CD14-positive monocyte (primary cell): ENCODE measurements at regions not wholly inside any gene's neighbourhood (a gene's known extent, or its start where the extent isn't known, plus 50 kb on each side); places are given as distances from the start of the nearest gene placed in this dataset.

Source experiments
- DNase-seq, 3 donors: peaks; one replicate each; pipeline ENCODE4 v3.0.0-alpha.2; 2011 to 2022
- H2AFZ ChIP-seq: 2 replicates; pipeline ENCODE4 v1.6.0; 2012; ENCODE audit warnings: mild to moderate bottlenecking, low read depth, low read length, inconsistent platforms; ENCODE audit not compliant: insufficient read depth, poor library complexity, severe bottlenecking
- H3K27ac ChIP-seq, 2 donors: 1 replicate in 1 of 2; 2 replicates in 1 of 2; pipeline ENCODE4 v1.5.1; 2012 to 2013; ENCODE audit warnings: low read length in 2 of 2, control low read depth in 1 of 2, inconsistent platforms in 1 of 2, low read depth in 1 of 2, mild to moderate bottlenecking in 1 of 2
- H3K27me3 ChIP-seq, 2 donors: one replicate each; pipeline versions ENCODE4 v1.6.0 to v1.6.1; 2011 to 2013; ENCODE audit warnings: low read length in 2 of 2; ENCODE audit not compliant: control insufficient read depth in 2 of 2, insufficient read depth in 2 of 2
- H3K36me3 ChIP-seq, 2 donors: replicated peaks in 1 of 2; 1 replicate in 1 of 2; 2 replicates in 1 of 2; pipeline versions ENCODE4 v1.5.1 to v1.6.1; 2012 to 2013; ENCODE audit warnings: low read length in 2 of 2, control low read depth in 1 of 2, inconsistent platforms in 1 of 2, mild to moderate bottlenecking in 1 of 2; ENCODE audit not compliant: insufficient read depth in 2 of 2, control insufficient read depth in 1 of 2
- H3K4me1 ChIP-seq, 2 donors: 1 replicate in 1 of 2; 2 replicates in 1 of 2; pipeline versions ENCODE4 v1.5.1 to v1.6.1; 2012 to 2013; ENCODE audit warnings: low read length in 2 of 2, control low read depth in 1 of 2, inconsistent platforms in 1 of 2, mild to moderate bottlenecking in 1 of 2, moderate library complexity in 1 of 2; ENCODE audit not compliant: insufficient read depth in 2 of 2, control insufficient read depth in 1 of 2
- H3K4me2 ChIP-seq: replicated peaks from 2 replicates; pipeline ENCODE3; 2012; ENCODE audit warnings: low read length, moderate library complexity, mild to moderate bottlenecking; ENCODE audit not compliant: poor library complexity, severe bottlenecking; ENCODE audit errors: extremely low read depth
- H3K4me3 ChIP-seq, 3 experiments: fragments of 200-600 bp in 1 of 3; sonication (generic) in 1 of 3; replicated peaks in 1 of 3; 1 replicate in 2 of 3; 2 replicates in 1 of 3; pipeline ENCODE4 v1.5.1; 2011 to 2013; ENCODE audit warnings: low read length in 3 of 3, mild to moderate bottlenecking in 3 of 3, control low read depth in 2 of 3, low read depth in 2 of 3, inconsistent platforms in 1 of 3, moderate library complexity in 1 of 3
- H3K79me2 ChIP-seq: 2 replicates; pipeline ENCODE4 v1.6.0; 2012; ENCODE audit warnings: mild to moderate bottlenecking, control low read depth, inconsistent platforms, low read length, moderate library complexity; ENCODE audit not compliant: insufficient read depth
- H3K9ac ChIP-seq: 2 replicates; pipeline ENCODE4 v1.6.0; 2017; ENCODE audit warnings: low read length, mild to moderate bottlenecking; ENCODE audit not compliant: insufficient read depth, poor library complexity, severe bottlenecking
- H3K9me3 ChIP-seq, 2 donors: replicated peaks in 1 of 2; 1 replicate in 1 of 2; 2 replicates in 1 of 2; pipeline versions ENCODE4 v1.5.1 to v1.6.1; 2012 to 2013; ENCODE audit warnings: low read length in 2 of 2, control low read depth in 1 of 2; ENCODE audit not compliant: control insufficient read depth in 1 of 2, insufficient read depth in 1 of 2
- H4K20me1 ChIP-seq: 2 replicates; pipeline ENCODE4 v1.6.0; 2012; ENCODE audit warnings: mild to moderate bottlenecking, low read length, control low read depth, moderate library complexity; ENCODE audit not compliant: insufficient read depth
- H3K27ac Mint-ChIP-seq, 7 donors: one replicate each; pipeline ENCODE4 v1.8.0; 2020; ENCODE audit warnings: mild to moderate bottlenecking in 7 of 7, mixed read lengths in 7 of 7, moderate library complexity in 6 of 7, inconsistent platforms in 2 of 7
- H3K27me3 Mint-ChIP-seq, 3 donors: one replicate each; pipeline ENCODE4 v1.8.0; 2021 to 2022; ENCODE audit warnings: low read depth in 3 of 3, mild to moderate bottlenecking in 3 of 3, mixed read lengths in 3 of 3, moderate library complexity in 3 of 3, inconsistent platforms in 1 of 3
- H3K36me3 Mint-ChIP-seq, 2 donors: one replicate each; pipeline ENCODE4 v1.8.0; 2020; ENCODE audit warnings: mixed read lengths in 2 of 2, inconsistent platforms in 1 of 2, mild to moderate bottlenecking in 1 of 2
- H3K4me1 Mint-ChIP-seq: one replicate; pipeline ENCODE4 v1.8.0; 2020; ENCODE audit warnings: mild to moderate bottlenecking, mixed read lengths
- H3K4me3 Mint-ChIP-seq, 2 donors: one replicate each; pipeline ENCODE4 v1.8.0; 2020; ENCODE audit warnings: mild to moderate bottlenecking in 2 of 2, mixed read lengths in 2 of 2, moderate library complexity in 1 of 2
- H3K9me3 Mint-ChIP-seq, 7 donors: one replicate each; pipeline ENCODE4 v1.8.0; 2020 to 2022; ENCODE audit warnings: mixed read lengths in 7 of 7, mild to moderate bottlenecking in 6 of 7, moderate library complexity in 6 of 7, inconsistent platforms in 2 of 7
- WGBS: methylation state at CpG from one replicate; pipeline ENCODE4 v1.1.5; 2013; ENCODE audit warnings: missing lambda C conversion rate; ENCODE audit not compliant: insufficient coverage; 5-methylcytosine and 5-hydroxymethylcytosine counted together
- intact Hi-C, 2 donors: fragments of 100-400 bp; cut with micrococcal nuclease; formaldehyde crosslinking; loops; one replicate each; pipeline versions ENCODE4 v1.15.0 to v1.15.1; 2023
- TF ChIP-seq, protein P1 (sequence below): fragments of 200-600 bp; IDR thresholded peaks from one replicate; pipeline ENCODE4 v1.8.0; 2022; ENCODE audit warnings: antibody characterized with exemption, mild to moderate bottlenecking

DNA sequence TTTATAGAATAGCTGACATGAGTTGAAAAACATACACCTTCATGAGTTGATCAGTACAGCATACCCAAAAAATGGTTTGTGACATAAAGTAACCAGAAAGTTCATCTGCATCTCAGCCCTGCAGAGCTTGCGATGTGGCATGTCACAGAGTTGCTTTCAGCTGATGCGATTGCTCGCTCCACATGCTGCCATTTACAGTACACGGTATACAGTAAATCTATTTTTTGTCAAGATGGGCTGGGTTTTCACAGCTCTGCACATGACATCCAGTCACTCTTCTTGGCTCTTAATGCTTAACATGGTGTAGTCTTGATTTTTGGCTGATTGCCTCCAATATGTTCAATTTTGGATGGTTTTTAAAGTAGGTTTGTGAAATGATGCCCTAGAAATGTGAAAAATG is 811.9 kb downstream of the SATB2 start:
- Mint-ChIP-seq H3K27ac (no peak overlapping the region), H3K4me3 (no peak overlapping the region), H3K9me3 (peaks cover 0 to 2% (median 0%) of the 10 kb centered on the region in 7 donors), H3K27me3 (no peaks in the 10 kb centered on the region), H3K36me3 (no peaks in the 10 kb centered on the region), H3K4me1 (no peaks in the 10 kb centered on the region)
- no peak overlapping the region for H3K9ac ChIP-seq
- no peaks in the 10 kb centered on the region for H4K20me1 ChIP-seq
- TF ChIP-seq, protein P1, sequence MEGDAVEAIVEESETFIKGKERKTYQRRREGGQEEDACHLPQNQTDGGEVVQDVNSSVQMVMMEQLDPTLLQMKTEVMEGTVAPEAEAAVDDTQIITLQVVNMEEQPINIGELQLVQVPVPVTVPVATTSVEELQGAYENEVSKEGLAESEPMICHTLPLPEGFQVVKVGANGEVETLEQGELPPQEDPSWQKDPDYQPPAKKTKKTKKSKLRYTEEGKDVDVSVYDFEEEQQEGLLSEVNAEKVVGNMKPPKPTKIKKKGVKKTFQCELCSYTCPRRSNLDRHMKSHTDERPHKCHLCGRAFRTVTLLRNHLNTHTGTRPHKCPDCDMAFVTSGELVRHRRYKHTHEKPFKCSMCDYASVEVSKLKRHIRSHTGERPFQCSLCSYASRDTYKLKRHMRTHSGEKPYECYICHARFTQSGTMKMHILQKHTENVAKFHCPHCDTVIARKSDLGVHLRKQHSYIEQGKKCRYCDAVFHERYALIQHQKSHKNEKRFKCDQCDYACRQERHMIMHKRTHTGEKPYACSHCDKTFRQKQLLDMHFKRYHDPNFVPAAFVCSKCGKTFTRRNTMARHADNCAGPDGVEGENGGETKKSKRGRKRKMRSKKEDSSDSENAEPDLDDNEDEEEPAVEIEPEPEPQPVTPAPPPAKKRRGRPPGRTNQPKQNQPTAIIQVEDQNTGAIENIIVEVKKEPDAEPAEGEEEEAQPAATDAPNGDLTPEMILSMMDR, result no peak
- no peak overlapping the region for H3K4me2 ChIP-seq
- no peak overlapping the region for H3K27ac ChIP-seq
- no peak overlapping the region for H3K4me3 ChIP-seq
- WGBS, result 100% methylated on average over 4 of the region's 4 CpGs
- no peaks in the 10 kb centered on the region for H3K27me3 ChIP-seq
- H2AFZ ChIP-seq, result no peak overlapping the region
- intact Hi-C loops, result no loop called here
- no peaks in the 10 kb centered on the region for H3K36me3 ChIP-seq
- no peaks in the 10 kb centered on the region for H3K79me2 ChIP-seq
- no peak for DNase-seq
- no peaks in the 10 kb centered on the region for H3K4me1 ChIP-seq
- H3K9me3 ChIP-seq, result no peaks in the 10 kb centered on the region

DNA sequence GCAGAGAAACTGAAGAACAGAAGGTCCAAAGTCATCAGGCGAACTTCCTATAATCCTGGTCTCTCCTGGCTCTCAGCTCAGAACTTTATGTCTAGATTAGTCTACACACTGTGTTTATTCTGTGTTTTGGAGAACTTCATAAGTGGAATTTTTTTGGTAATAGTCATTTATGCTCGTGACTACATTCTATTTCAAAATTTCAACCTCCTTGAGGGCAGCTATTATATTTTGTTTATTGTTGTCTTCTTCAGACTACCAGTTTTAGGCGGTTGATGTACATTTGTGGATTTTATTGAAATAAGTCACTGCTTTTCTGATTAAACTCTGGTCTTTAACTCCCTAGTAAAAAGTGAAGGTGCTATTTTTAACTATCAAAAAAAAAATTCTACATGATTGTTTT is 816.6 kb downstream of the SATB2 start:
- Mint-ChIP-seq H3K4me3 (no peak overlapping the region), H3K27me3 (no peaks in the 10 kb centered on the region), H3K27ac (no peak overlapping the region), H3K9me3 (peaks cover 0 to 5% (median 0%) of the 10 kb centered on the region in 7 donors), H3K36me3 (no peaks in the 10 kb centered on the region), H3K4me1 (no peaks in the 10 kb centered on the region)
- no peaks in the 10 kb centered on the region for H3K4me1 ChIP-seq
- no peak overlapping the region for H3K4me3 ChIP-seq
- H4K20me1 ChIP-seq, result no peaks in the 10 kb centered on the region
- intact Hi-C loops, result no loop called here
- WGBS, result no CpG with 5 or more reads among the region's 3 CpGs
- TF ChIP-seq, protein P1, result no peak
- no peak for DNase-seq
- no peaks in the 10 kb centered on the region for H3K79me2 ChIP-seq
- H3K9ac ChIP-seq, result no peak overlapping the region
- no peaks in the 10 kb centered on the region for H3K9me3 ChIP-seq
- no peaks in the 10 kb centered on the region for H3K27me3 ChIP-seq
- no peak overlapping the region for H3K4me2 ChIP-seq
- no peak overlapping the region for H2AFZ ChIP-seq
- no peak overlapping the region for H3K27ac ChIP-seq
- H3K36me3 ChIP-seq, result no peaks in the 10 kb centered on the region
